ENCODE measurements at regions not wholly inside any gene's neighbourhood (a gene's known extent, or its start where the extent isn't known, plus 50 kb on each side); places are given as distances from the start of the nearest gene placed in this dataset.

- Histone ChIP-seq H2AK5ac (ENCODE audit: insufficient read length, low read length) (no peak overlapping the region), H3K9ac (ENCODE audit: extremely low read depth, insufficient read length, low read length) (no peak overlapping the region), H3K18ac (ENCODE audit: insufficient read length, low read depth, low read length) (no peak overlapping the region), H3K9me3 (ENCODE audit: control insufficient read depth, low read depth, low read length) (no peaks in the 10 kb centered on the region), H2BK20ac (ENCODE audit: low read depth, low read length, poor library complexity, severe bottlenecking) (no peak overlapping the region), H4K91ac (ENCODE audit: insufficient read length, low read depth, low read length) (no peak overlapping the region), H3K23ac (ENCODE audit: insufficient read length, low read depth, low read length) (no peak overlapping the region), H3K56ac (ENCODE audit: insufficient read length, low read depth, low read length) (no peak overlapping the region), H3K79me1 (ENCODE audit: insufficient read depth, low read depth, low read length, poor library complexity, severe bottlenecking) (no peaks in the 10 kb centered on the region), H3K4me1 (ENCODE audit: insufficient read depth, low read length) (no peaks in the 10 kb centered on the region), H2BK120ac (ENCODE audit: low read depth, low read length, poor library complexity, severe bottlenecking) (no peak overlapping the region), H4K5ac (ENCODE audit: insufficient read length, low read depth, low read length) (no peak overlapping the region), H4K8ac (replicated peaks; ENCODE audit: insufficient read length, low read depth, low read length) (no peak overlapping the region), H3K27ac (ENCODE audit: insufficient read length, low read depth, low read length) (no peak overlapping the region), H3K27me3 (ENCODE audit: insufficient read depth, low read length) (no peaks in the 10 kb centered on the region), H3K4me2 (ENCODE audit: insufficient read depth, insufficient read length, low read length) (no peak overlapping the region), H2AFZ (ENCODE audit: low read length) (no peak overlapping the region), H2BK5ac (ENCODE audit: insufficient read length, low read length) (no peak overlapping the region), H3K23me2 (ENCODE audit: insufficient read length, low read depth, low read length, poor library complexity, severe bottlenecking) (no peaks in the 10 kb centered on the region), H3K14ac (ENCODE audit: insufficient read depth, low read length) (no peak overlapping the region), H3T11ph (ENCODE audit: low read length) (no peak overlapping the region), H4K20me1 (ENCODE audit: control insufficient read depth, insufficient read depth, insufficient read length) (no peaks in the 10 kb centered on the region), H2BK15ac (ENCODE audit: low read depth, low read length) (no peak overlapping the region), H2BK12ac (ENCODE audit: insufficient read length, low read depth, low read length) (no peak overlapping the region), H3K79me2 (ENCODE audit: insufficient read depth, low read length) (no peaks in the 10 kb centered on the region), H3K4ac (ENCODE audit: low read depth, low read length) (no peak overlapping the region)
- WGBS (ENCODE audit: extremely low coverage, insufficient read length, low lambda C conversion rate) = no CpG with 5 or more reads among the region's 4 CpGs
- Mint-ChIP-seq H3K4me1 (peaks cover 10 to 21% of the 10 kb centered on the region in 2 experiments), H3K9me3 (peaks cover 13 to 19% of the 10 kb centered on the region in 2 experiments), H3K27ac (no peak overlapping the region), H3K4me3 (no peak overlapping the region), H3K27me3 (ENCODE audit: low read depth) (no peaks in the 10 kb centered on the region; the same call in 1 of the 2 replicates), H3K36me3 (ENCODE audit: insufficient read depth in 1 of 3, low read depth in 3 of 3) (peaks cover 4 to 21% (median 7%) of the 10 kb centered on the region in 3 experiments)
- no peak for TF ChIP-seq CTCF (conservative IDR thresholded peaks at IDR 0.05)
- no peak for DNase-seq
Observed at GRCh38 chr2:134108113-134108512, 145.8 kb upstream of the MGAT5 start.
